Tibial nerve (tissue), 4 donors: ENCODE measurements at regions not wholly inside any gene's neighbourhood (a gene's known extent, or its start where the extent isn't known, plus 50 kb on each side); places are given as distances from the start of the nearest gene placed in this dataset.

ENCODE experiments used
- DNase-seq, 2 donors: peaks; one replicate each; pipeline ENCODE4 v3.0.0-alpha.2; 2019; ENCODE audit warnings: low spot score in 2 of 2
- H3K27ac ChIP-seq, 4 donors: fragments of 200-600 bp; sonication (generic) in 3 of 4; one replicate each; pipeline ENCODE4 v1.5.1; 2017 to 2019; ENCODE audit warnings: mild to moderate bottlenecking in 1 of 4
- H3K27me3 ChIP-seq, 2 donors: fragments of 200-600 bp; sonication (generic) in 1 of 2; one replicate each; pipeline versions ENCODE4 v1.5.1 to v1.6.0; 2017 to 2019
- H3K36me3 ChIP-seq, 3 donors: fragments of 200-600 bp; sonication (generic); one replicate each; pipeline ENCODE4 v1.5.1; 2018 to 2019
- H3K4me1 ChIP-seq, 4 donors: fragments of 200-600 bp; sonication (generic) in 3 of 4; one replicate each; pipeline ENCODE4 v1.5.1; 2017 to 2019
- H3K4me3 ChIP-seq, 4 donors: fragments of 200-600 bp; sonication (generic) in 3 of 4; one replicate each; pipeline ENCODE4 v1.5.1; 2017 to 2019; ENCODE audit warnings: mild to moderate bottlenecking in 1 of 4, moderate library complexity in 1 of 4
- H3K9me3 ChIP-seq, 4 donors: fragments of 200-600 bp; sonication (generic) in 3 of 4; one replicate each; pipeline ENCODE4 v1.5.1; 2017 to 2019
- EP300 ChIP-seq, 2 donors: sonication (generic); formaldehyde crosslinking; IDR thresholded peaks; one replicate each; pipeline ENCODE4 v1.6.1; 2017; ENCODE audit warnings: antibody characterized with exemption in 2 of 2, mild to moderate bottlenecking in 1 of 2
- POLR2A ChIP-seq, 2 donors: fragments of 450-650 bp; IDR thresholded peaks; one replicate each; pipeline ENCODE4 v1.6.1; 2017; ENCODE audit warnings: antibody characterized with exemption in 2 of 2, mild to moderate bottlenecking in 2 of 2, moderate library complexity in 2 of 2
- WGBS, 2 donors: methylation state at CpG; one replicate each; pipeline ENCODE4 v1.1.5; 2018; 5-methylcytosine and 5-hydroxymethylcytosine counted together
- TF ChIP-seq, protein P1 (sequence below), 5 experiments: fragments of 200-600 bp in 3 of 5; fragments of 450-650 bp in 2 of 5; sonication (generic) in 3 of 5; IDR thresholded peaks; one replicate each; pipeline ENCODE4 v1.5.1; 2016 to 2019; ENCODE audit warnings: antibody characterized with exemption in 5 of 5, mild to moderate bottlenecking in 3 of 5, moderate library complexity in 2 of 5

DNA sequence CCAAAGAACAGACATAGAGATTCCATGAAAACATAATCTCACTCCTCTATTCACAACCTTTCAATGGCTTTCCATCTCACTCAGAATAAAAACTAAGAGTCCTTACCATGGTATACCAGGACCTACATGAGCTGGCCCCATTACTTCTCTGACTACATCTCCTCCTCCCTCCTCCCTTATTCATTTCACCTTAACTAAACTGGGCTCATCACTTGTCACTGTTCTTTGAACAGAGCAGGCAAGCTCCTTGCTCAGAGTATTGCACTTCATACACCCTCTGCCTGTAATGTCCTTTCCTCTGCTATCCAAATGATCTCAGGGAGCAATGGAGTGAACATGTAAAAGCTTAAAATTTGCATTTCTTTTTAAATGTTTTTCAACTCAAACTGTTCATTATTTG, 142.0 kb downstream of the MRPL39 start:
- Histone ChIP-seq H3K9me3 (no peaks in the 10 kb centered on the region), H3K27me3 (no peaks in the 10 kb centered on the region), H3K4me3 (no peak overlapping the region), H3K36me3 (no peaks in the 10 kb centered on the region), H3K4me1 (peaks cover 0 to 5% (median 0%) of the 10 kb centered on the region in 4 donors), H3K27ac (no peak overlapping the region)
- DNase-seq = no peak
- TF ChIP-seq, protein P1, sequence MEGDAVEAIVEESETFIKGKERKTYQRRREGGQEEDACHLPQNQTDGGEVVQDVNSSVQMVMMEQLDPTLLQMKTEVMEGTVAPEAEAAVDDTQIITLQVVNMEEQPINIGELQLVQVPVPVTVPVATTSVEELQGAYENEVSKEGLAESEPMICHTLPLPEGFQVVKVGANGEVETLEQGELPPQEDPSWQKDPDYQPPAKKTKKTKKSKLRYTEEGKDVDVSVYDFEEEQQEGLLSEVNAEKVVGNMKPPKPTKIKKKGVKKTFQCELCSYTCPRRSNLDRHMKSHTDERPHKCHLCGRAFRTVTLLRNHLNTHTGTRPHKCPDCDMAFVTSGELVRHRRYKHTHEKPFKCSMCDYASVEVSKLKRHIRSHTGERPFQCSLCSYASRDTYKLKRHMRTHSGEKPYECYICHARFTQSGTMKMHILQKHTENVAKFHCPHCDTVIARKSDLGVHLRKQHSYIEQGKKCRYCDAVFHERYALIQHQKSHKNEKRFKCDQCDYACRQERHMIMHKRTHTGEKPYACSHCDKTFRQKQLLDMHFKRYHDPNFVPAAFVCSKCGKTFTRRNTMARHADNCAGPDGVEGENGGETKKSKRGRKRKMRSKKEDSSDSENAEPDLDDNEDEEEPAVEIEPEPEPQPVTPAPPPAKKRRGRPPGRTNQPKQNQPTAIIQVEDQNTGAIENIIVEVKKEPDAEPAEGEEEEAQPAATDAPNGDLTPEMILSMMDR (IDR thresholded peaks at IDR 0.05) = no peak
- TF ChIP-seq POLR2A (IDR thresholded peaks at IDR 0.05) (no peak), EP300 (IDR thresholded peaks at IDR 0.05) (no peak)

DNA sequence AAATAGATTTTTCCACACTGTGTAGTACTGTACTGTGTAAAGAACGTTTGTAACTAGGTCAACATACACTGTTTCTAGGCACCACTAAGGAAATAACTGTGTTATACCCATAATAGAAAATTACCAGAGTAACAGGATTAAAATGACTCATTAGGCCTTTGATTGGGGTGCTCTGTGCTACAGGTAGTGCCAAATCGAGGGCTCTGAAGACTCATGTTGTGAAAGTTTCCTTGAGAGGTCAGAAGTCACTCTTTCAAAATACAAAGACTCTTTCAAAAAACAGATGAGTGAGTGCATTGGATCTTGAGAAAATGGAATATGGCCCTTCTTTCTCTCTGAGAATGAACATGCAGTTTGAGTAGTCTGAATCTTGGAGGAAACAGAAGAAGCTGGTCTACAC, 143.0 kb downstream of the MRPL39 start:
- TF ChIP-seq, protein P1 (IDR thresholded peaks at IDR 0.05) = no peak
- TF ChIP-seq POLR2A (IDR thresholded peaks at IDR 0.05) = no peak
- no peak for TF ChIP-seq EP300 (IDR thresholded peaks at IDR 0.05)
- peaks cover 0 to 5% (median 0%) of the 10 kb centered on the region in 4 donors for H3K4me1 ChIP-seq
- H3K27me3 ChIP-seq = no peaks in the 10 kb centered on the region
- H3K9me3 ChIP-seq = no peaks in the 10 kb centered on the region
- 30 to 39% methylated on average over 2 of the region's 2 CpGs for WGBS, 2 donors
- H3K36me3 ChIP-seq = no peaks in the 10 kb centered on the region
- no peak overlapping the region for H3K27ac ChIP-seq
- no peak for DNase-seq
- H3K4me3 ChIP-seq = no peak overlapping the region

DNA sequence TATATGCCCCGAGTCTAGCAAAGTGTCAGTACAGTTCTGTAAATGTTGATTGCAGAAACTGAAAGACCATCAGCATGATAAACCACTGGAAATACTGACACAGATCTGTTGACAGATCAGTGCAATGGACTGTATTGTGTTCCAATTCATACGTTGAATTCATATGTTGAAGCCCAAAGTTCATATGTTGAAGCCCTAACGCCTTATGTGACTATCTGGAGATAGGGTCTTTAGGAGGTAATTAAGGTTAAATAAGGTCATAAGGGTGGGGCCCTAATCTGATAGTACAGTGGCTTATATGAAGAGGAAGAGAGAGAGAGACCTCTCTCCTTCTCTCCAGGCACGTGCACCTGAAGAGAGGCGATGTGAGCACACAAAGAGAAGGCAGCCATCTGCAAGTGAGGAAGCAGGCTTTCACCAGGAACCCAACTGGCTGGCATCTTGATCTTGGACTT, 144.7 kb downstream of the MRPL39 start:
- Histone ChIP-seq H3K36me3 (no peaks in the 10 kb centered on the region), H3K4me3 (no peak overlapping the region), H3K27ac (no peak overlapping the region), H3K27me3 (no peaks in the 10 kb centered on the region), H3K4me1 (peaks cover 0 to 10% (median 0%) of the 10 kb centered on the region in 4 donors), H3K9me3 (no peaks in the 10 kb centered on the region)
- DNase-seq = no peak
- 52 to 88% methylated on average over 5 of the region's 5 CpGs for WGBS, 2 donors
- TF ChIP-seq EP300 (IDR thresholded peaks at IDR 0.05) (no peak), POLR2A (IDR thresholded peaks at IDR 0.05) (no peak)
- TF ChIP-seq, protein P1 (IDR thresholded peaks at IDR 0.05) = no peak

DNA sequence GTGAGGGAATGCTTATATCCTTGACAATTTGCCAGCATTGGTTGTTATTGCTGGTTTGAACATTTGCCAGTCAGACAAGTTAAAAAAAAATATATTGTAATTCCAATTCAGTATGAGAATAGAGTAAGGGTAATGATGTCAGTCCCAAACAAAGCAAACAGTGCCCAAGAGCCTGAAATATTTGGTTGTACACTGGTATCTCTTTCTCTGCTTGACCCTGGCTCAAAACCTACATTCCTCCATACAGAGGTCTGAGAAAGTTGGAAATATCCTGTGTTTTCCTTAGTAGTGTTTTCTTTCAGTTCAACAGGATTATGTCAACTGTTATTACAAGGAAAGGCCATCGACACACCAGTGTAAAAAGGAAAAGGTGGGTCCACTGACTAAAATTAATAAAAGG, 145.6 kb downstream of the MRPL39 start:
- no peak overlapping the region for H3K4me3 ChIP-seq
- H3K9me3 ChIP-seq = no peaks in the 10 kb centered on the region
- no peak for TF ChIP-seq POLR2A (IDR thresholded peaks at IDR 0.05)
- TF ChIP-seq, protein P1 (IDR thresholded peaks at IDR 0.05) = no peak
- no peak for TF ChIP-seq EP300 (IDR thresholded peaks at IDR 0.05)
- peaks cover 0 to 15% (median under 1%) of the 10 kb centered on the region in 4 donors for H3K4me1 ChIP-seq
- H3K27ac ChIP-seq = no peak overlapping the region
- no peaks in the 10 kb centered on the region for H3K27me3 ChIP-seq
- H3K36me3 ChIP-seq = no peaks in the 10 kb centered on the region
- DNase-seq = no peak
- WGBS, 2 donors = 0 to 29% methylated on average over 1 of the region's 1 CpG

DNA sequence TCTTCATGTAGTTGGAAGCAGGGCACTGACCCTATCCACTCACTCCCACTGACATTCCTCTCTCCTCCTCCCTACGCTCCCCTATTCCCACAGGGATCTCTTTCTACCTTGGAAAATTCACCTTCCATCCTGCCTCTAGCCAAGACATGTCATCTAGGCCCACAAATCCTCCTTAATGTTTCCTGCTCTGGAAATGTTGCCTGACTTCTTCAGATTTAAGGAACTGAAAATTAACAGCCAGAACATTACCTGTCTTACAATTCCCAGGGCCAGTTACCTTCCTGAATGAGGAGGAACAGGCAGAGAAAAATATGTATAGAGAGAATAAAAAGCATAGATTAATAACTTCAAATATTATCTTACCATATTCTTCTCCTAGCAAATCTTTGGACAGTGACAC, 147.3 kb downstream of the MRPL39 start:
- no peak for TF ChIP-seq POLR2A (IDR thresholded peaks at IDR 0.05)
- TF ChIP-seq, protein P1 (IDR thresholded peaks at IDR 0.05) = no peak
- TF ChIP-seq EP300 (IDR thresholded peaks at IDR 0.05) = no peak
- Histone ChIP-seq H3K4me1 (peaks cover 0 to 18% (median 1%) of the 10 kb centered on the region in 4 donors), H3K36me3 (no peaks in the 10 kb centered on the region), H3K27ac (no peak overlapping the region), H3K9me3 (no peaks in the 10 kb centered on the region), H3K4me3 (no peak overlapping the region), H3K27me3 (no peaks in the 10 kb centered on the region)
- 82 to 83% methylated on average over 1 of the region's 1 CpG for WGBS, 2 donors
- DNase-seq = no peak
